K562 (cell line): ENCODE measurements at regions not wholly inside any gene's neighbourhood (a gene's known extent, or its start where the extent isn't known, plus 50 kb on each side); places are given as distances from the start of the nearest gene placed in this dataset.

ENCODE experiments used
- ATAC-seq: fragments of 200-7000 bp; cut with Tn5 transposase; 3 replicates; pipeline ENCODE4 v1.9.1; 2020; ENCODE audit warnings: moderate library complexity
- BruUV-seq: library from RNA; stranded (reverse); fragments of 400-500 nt; replicated peaks from 2 replicates; lab custom pipeline; 2021; lab: Mats Ljungman, UMichigan
- CTCF ChIA-PET: fragments of 300-600 bp; formaldehyde crosslinking; extraction: SDS; loops from one replicate; lab custom pipeline; 2021; ENCODE audit warnings: low intra/inter-chr PET ratio; lab: Yijun Ruan, JAX
- POLR2A ChIA-PET: fragments of 300-600, 350-650 bp; sonication (Branson Sonifier 250); formaldehyde crosslinking; extraction: SDS; loops from one replicate; lab custom pipeline; 2021; ENCODE audit warnings: antibody characterized with exemption, inconsistent platforms; lab: Yijun Ruan, JAX
- DNase-seq, 4 experiments: peaks; one replicate each; pipeline versions ENCODE4 v3.0.0 to v3.0.0-alpha.2; 2011 to 2018; ENCODE audit warnings: low spot score in 3 of 4, mixed read lengths in 3 of 4; ENCODE audit errors: extremely low read depth in 1 of 4
- FAIRE-seq: peaks from 2 replicates; lab custom pipeline; 2011; peaks lifted over from hg19 to GRCh38; lab: Jason Lieb, UNC
- H2AFZ ChIP-seq: 2 replicates; pipeline ENCODE4 v1.6.0; 2011; ENCODE audit warnings: low read depth, low read length, control low read depth, inconsistent platforms
- H3K27ac ChIP-seq: fragments of 200-600 bp; 3 replicates; pipeline ENCODE4 v1.8.0; 2011; ENCODE audit warnings: low read depth, mild to moderate bottlenecking, control low read depth, inconsistent platforms, low read length, moderate library complexity, mixed read lengths; ENCODE audit errors: extremely low read depth
- H3K27me3 ChIP-seq, 2 experiments: fragments of 300-600 bp in 1 of 2; 2 replicates in 1 of 2; 3 replicates in 1 of 2; pipeline versions ENCODE4 v1.6.0 to v1.8.0; 2011; ENCODE audit warnings: inconsistent platforms in 2 of 2, low read length in 2 of 2, mild to moderate bottlenecking in 1 of 2, mixed read lengths in 1 of 2, moderate library complexity in 1 of 2; ENCODE audit not compliant: control insufficient read depth in 2 of 2, insufficient read depth in 2 of 2
- H3K36me3 ChIP-seq: fragments of 300-600 bp; 3 replicates; pipeline ENCODE4 v1.8.0; 2011; ENCODE audit warnings: mild to moderate bottlenecking, low read length, inconsistent platforms; ENCODE audit not compliant: control insufficient read depth, insufficient read depth
- H3K4me1 ChIP-seq, 2 experiments: fragments of 200-600 bp in 1 of 2; replicated peaks in 1 of 2; 2 replicates in 1 of 2; 3 replicates in 1 of 2; pipeline versions ENCODE4 v1.5.1 to v1.8.0; 2011; ENCODE audit warnings: inconsistent platforms in 2 of 2, low read length in 2 of 2, mild to moderate bottlenecking in 1 of 2, mixed read lengths in 1 of 2, moderate library complexity in 1 of 2; ENCODE audit not compliant: control insufficient read depth in 2 of 2, insufficient read depth in 2 of 2
- H3K4me2 ChIP-seq: 2 replicates; pipeline ENCODE4 v1.6.1; 2011; ENCODE audit warnings: low read length, control low read depth, inconsistent platforms, mixed read lengths; ENCODE audit not compliant: insufficient read depth
- H3K4me3 ChIP-seq: fragments of 200-600 bp; sonication (generic), shearing (Covaris generic); 2 replicates; pipeline ENCODE4 v1.5.1; 2016; ENCODE audit warnings: control low read depth, inconsistent platforms
- H3K79me2 ChIP-seq: fragments of 200-600 bp; 3 replicates; pipeline ENCODE4 v1.8.0; 2011; ENCODE audit warnings: low read length, inconsistent platforms; ENCODE audit not compliant: control insufficient read depth, insufficient read depth
- H3K9ac ChIP-seq, 2 experiments: 2 replicates each; pipeline versions ENCODE4 v1.6.0 to v1.6.1; 2011; ENCODE audit warnings: low read depth in 2 of 2, low read length in 2 of 2, control low read depth in 1 of 2, inconsistent platforms in 1 of 2, mild to moderate bottlenecking in 1 of 2, mixed read lengths in 1 of 2; ENCODE audit not compliant: insufficient read depth in 1 of 2
- H3K9me1 ChIP-seq: one replicate; pipeline ENCODE4 v1.6.0; 2011; ENCODE audit warnings: inconsistent platforms, mild to moderate bottlenecking, low read length, moderate library complexity; ENCODE audit not compliant: control insufficient read depth, insufficient read depth
- H3K9me3 ChIP-seq: replicated peaks from 2 replicates; pipeline ENCODE4 v1.5.1; 2011; ENCODE audit warnings: low read depth, low read length, inconsistent platforms; ENCODE audit not compliant: control insufficient read depth, insufficient read depth
- H4K20me1 ChIP-seq: replicated peaks from 2 replicates; pipeline ENCODE4 v1.6.1; 2011; ENCODE audit warnings: low read length, inconsistent platforms, mixed read lengths; ENCODE audit not compliant: control insufficient read depth, insufficient read depth
- ARNT ChIP-seq, 2 experiments: fragments of 450-650 bp; IDR thresholded peaks; 2 replicates each; pipeline ENCODE4 v1.6.1; 2016; ENCODE audit warnings: mild to moderate bottlenecking in 1 of 2
- BDP1 ChIP-seq: IDR thresholded peaks from 3 replicates; pipeline ENCODE4 v1.6.1; 2011; ENCODE audit not compliant: insufficient read length, insufficient read depth
- FOXA3 ChIP-seq, 2 experiments: fragments of 450-650 bp in 1 of 2; sonication (generic) in 1 of 2; formaldehyde crosslinking; IDR thresholded peaks in 1 of 2; conservative IDR thresholded peaks in 1 of 2; 2 replicates each; pipeline versions ENCODE4 v1.4.0 to v1.8.0; 2020 to 2022; ENCODE audit warnings: mild to moderate bottlenecking in 2 of 2, missing genetic modification reagents in 1 of 2
- MAFF ChIP-seq: IDR thresholded peaks from 2 replicates; pipeline ENCODE4 v1.6.1; 2012; ENCODE audit warnings: low read length, improper control_type of control experiment
- NR0B1 ChIP-seq: fragments of 450-650 bp; IDR thresholded peaks from one replicate; pipeline ENCODE4 v1.6.1; 2018; ENCODE audit warnings: mild to moderate bottlenecking, moderate library complexity; ENCODE audit not compliant: partially characterized antibody
- RFX5 ChIP-seq: IDR thresholded peaks from 2 replicates; pipeline ENCODE4 v1.6.1; 2011; ENCODE audit warnings: low read depth, mild to moderate bottlenecking, improper control_type of control experiment, low read length
- STAT5A ChIP-seq: IDR thresholded peaks from 2 replicates; pipeline ENCODE4 v1.6.1; 2012; ENCODE audit warnings: low read length, inconsistent platforms, borderline replicate concordance
- USF1 ChIP-seq: sonication (generic); formaldehyde crosslinking; IDR thresholded peaks from 2 replicates; pipeline ENCODE4 v1.9.0; 2022; ENCODE audit warnings: mild to moderate bottlenecking, missing genetic modification reagents
- WGBS: fragments of 100-300 bp; shearing (Covaris generic); methylation state at CpG from one replicate; pipeline ENCODE4 v1.1.6; 2016; ENCODE audit warnings: low coverage, mixed read lengths; ENCODE audit not compliant: insufficient coverage; ENCODE audit errors: missing lambda C conversion rate; 5-methylcytosine and 5-hydroxymethylcytosine counted together
- in situ Hi-C: fragments of 300-500 bp; cut with MboI; formaldehyde crosslinking; loops from 4 replicates; pipeline ENCODE4 v1.15.0; 2018; ENCODE audit warnings: inconsistent platforms, mixed read lengths
- intact Hi-C: fragments of 100-400 bp; cut with micrococcal nuclease; formaldehyde crosslinking; loops from 2 replicates; pipeline ENCODE4 v1.14.2; 2022

- WGBS: 0% methylated on average over 4 of the region's 4 CpGs
- ChIA-PET POLR2A (no interaction called here), CTCF (no interaction called here)
- H3K9ac ChIP-seq: no peak overlapping the region
- no peaks in the 10 kb centered on the region for H3K79me2 ChIP-seq
- no peak overlapping the region for H2AFZ ChIP-seq
- no peaks in the 10 kb centered on the region for H3K9me1 ChIP-seq
- H3K4me3 ChIP-seq: no peak overlapping the region
- in situ Hi-C loops (no loop called here), intact Hi-C loops (no loop called here)
- H4K20me1 ChIP-seq: no peaks in the 10 kb centered on the region
- H3K4me2 ChIP-seq: no peak overlapping the region
- no peaks in the 10 kb centered on the region for H3K4me1 ChIP-seq
- H3K27ac ChIP-seq: no peak overlapping the region
- TF ChIP-seq STAT5A (no peak), MAFF (no peak), NR0B1 (no peak), USF1 (no peak), ARNT (IDR thresholded peaks at IDR 0.05) (no peak), BDP1 (no peak), FOXA3 (CRISPR knock-in tag; conservative IDR thresholded peaks at IDR 0.05 in 1 of 2, IDR thresholded peaks at IDR 0.05 in 1 of 2) (no peak), RFX5 (no peak)
- no peaks in the 10 kb centered on the region for H3K27me3 ChIP-seq
- no peaks in the 10 kb centered on the region for H3K36me3 ChIP-seq
- no peak for DNase-seq
- no peak for FAIRE-seq
- H3K9me3 ChIP-seq: no peaks in the 10 kb centered on the region
- no TSS peak for BruUV-seq
- no peak for ATAC-seq
Measured at GRCh38 chr5:174897281-174897950, 173.0 kb downstream of the MSX2 start.
